K562 (cell line): ENCODE measurements at regions not wholly inside any gene's neighbourhood (a gene's known extent, or its start where the extent isn't known, plus 50 kb on each side); places are given as distances from the start of the nearest gene placed in this dataset.

Experiments
- ARHGAP35 ChIP-seq: fragments of 450-650 bp; IDR thresholded peaks from 2 replicates; pipeline ENCODE4 v1.6.1; 2018; ENCODE audit not compliant: partially characterized antibody
- TF ChIP-seq, protein P1 (sequence below): sonication (generic); formaldehyde crosslinking; IDR thresholded peaks from 2 replicates; pipeline ENCODE4 v1.8.0; 2022; ENCODE audit warnings: missing genetic modification reagents, mild to moderate bottlenecking, borderline replicate concordance
- TF ChIP-seq, protein P2 (sequence below): fragments of 200-400 bp; formaldehyde crosslinking; IDR thresholded peaks from 2 replicates; pipeline ENCODE4 v1.6.1; 2017; ENCODE audit warnings: mild to moderate bottlenecking, low read depth, low read length, moderate library complexity

- TF ChIP-seq ARHGAP35 = no peak
- TF ChIP-seq, protein P1, sequence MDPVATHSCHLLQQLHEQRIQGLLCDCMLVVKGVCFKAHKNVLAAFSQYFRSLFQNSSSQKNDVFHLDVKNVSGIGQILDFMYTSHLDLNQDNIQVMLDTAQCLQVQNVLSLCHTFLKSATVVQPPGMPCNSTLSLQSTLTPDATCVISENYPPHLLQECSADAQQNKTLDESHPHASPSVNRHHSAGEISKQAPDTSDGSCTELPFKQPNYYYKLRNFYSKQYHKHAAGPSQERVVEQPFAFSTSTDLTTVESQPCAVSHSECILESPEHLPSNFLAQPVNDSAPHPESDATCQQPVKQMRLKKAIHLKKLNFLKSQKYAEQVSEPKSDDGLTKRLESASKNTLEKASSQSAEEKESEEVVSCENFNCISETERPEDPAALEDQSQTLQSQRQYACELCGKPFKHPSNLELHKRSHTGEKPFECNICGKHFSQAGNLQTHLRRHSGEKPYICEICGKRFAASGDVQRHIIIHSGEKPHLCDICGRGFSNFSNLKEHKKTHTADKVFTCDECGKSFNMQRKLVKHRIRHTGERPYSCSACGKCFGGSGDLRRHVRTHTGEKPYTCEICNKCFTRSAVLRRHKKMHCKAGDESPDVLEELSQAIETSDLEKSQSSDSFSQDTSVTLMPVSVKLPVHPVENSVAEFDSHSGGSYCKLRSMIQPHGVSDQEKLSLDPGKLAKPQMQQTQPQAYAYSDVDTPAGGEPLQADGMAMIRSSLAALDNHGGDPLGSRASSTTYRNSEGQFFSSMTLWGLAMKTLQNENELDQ (CRISPR knock-in tag) = no peak
- TF ChIP-seq, protein P2, sequence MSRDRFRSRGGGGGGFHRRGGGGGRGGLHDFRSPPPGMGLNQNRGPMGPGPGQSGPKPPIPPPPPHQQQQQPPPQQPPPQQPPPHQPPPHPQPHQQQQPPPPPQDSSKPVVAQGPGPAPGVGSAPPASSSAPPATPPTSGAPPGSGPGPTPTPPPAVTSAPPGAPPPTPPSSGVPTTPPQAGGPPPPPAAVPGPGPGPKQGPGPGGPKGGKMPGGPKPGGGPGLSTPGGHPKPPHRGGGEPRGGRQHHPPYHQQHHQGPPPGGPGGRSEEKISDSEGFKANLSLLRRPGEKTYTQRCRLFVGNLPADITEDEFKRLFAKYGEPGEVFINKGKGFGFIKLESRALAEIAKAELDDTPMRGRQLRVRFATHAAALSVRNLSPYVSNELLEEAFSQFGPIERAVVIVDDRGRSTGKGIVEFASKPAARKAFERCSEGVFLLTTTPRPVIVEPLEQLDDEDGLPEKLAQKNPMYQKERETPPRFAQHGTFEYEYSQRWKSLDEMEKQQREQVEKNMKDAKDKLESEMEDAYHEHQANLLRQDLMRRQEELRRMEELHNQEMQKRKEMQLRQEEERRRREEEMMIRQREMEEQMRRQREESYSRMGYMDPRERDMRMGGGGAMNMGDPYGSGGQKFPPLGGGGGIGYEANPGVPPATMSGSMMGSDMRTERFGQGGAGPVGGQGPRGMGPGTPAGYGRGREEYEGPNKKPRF = no peak
- TF ChIP-seq, all 486 proteins: peak for 0
Measured at GRCh38 chr2:35463805-35464596, 891.6 kb upstream of the CRIM1 start (continued).
